ENCODE measurements at regions not wholly inside any gene's neighbourhood (a gene's known extent, or its start where the extent isn't known, plus 50 kb on each side); places are given as distances from the start of the nearest gene placed in this dataset.

DNA sequence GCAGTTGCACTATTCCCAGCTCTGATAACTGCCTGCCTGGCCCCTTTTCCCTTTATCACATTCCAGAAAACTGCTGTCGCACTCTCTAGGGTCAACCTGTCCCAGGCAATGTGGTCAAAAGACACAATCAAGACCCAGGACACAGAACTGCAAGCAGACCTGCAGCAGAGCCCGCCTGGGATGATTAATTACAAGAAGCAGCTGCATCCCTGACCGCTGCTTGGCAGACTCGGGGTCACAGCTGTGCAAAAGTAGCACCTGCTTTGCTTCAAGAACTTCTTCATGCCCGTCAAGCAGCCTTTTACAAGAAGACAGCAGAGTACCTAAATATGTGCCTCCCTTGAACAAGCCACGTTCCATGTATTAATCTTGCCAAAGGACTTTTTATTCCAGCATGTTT is 120.0 kb upstream of the ST8SIA2 start:
- TF ChIP-seq EZH2 (IDR thresholded peaks at IDR 0.05; ENCODE audit: low read depth) = no peak
- TF ChIP-seq, protein P1, sequence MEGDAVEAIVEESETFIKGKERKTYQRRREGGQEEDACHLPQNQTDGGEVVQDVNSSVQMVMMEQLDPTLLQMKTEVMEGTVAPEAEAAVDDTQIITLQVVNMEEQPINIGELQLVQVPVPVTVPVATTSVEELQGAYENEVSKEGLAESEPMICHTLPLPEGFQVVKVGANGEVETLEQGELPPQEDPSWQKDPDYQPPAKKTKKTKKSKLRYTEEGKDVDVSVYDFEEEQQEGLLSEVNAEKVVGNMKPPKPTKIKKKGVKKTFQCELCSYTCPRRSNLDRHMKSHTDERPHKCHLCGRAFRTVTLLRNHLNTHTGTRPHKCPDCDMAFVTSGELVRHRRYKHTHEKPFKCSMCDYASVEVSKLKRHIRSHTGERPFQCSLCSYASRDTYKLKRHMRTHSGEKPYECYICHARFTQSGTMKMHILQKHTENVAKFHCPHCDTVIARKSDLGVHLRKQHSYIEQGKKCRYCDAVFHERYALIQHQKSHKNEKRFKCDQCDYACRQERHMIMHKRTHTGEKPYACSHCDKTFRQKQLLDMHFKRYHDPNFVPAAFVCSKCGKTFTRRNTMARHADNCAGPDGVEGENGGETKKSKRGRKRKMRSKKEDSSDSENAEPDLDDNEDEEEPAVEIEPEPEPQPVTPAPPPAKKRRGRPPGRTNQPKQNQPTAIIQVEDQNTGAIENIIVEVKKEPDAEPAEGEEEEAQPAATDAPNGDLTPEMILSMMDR (conservative IDR thresholded peaks at IDR 0.05) = no peak

Data from PC-9 (cell line).